Tibial artery (tissue), 4 donors: ENCODE measurements at regions not wholly inside any gene's neighbourhood (a gene's known extent, or its start where the extent isn't known, plus 50 kb on each side); places are given as distances from the start of the nearest gene placed in this dataset.
A peak's percentile ranks its signal among the peaks of the same experiment; 100 is the strongest.

Experiments used
- DNase-seq, 2 donors: peaks; one replicate each; pipeline ENCODE4 v3.0.0-alpha.2; 2019
- H3K27ac ChIP-seq, 2 donors: fragments of 200-600 bp; sonication (generic) in 1 of 2; 1 replicate in 1 of 2; 2 replicates in 1 of 2; pipeline ENCODE4 v1.5.1; 2018 to 2019; ENCODE audit warnings: mild to moderate bottlenecking in 1 of 2
- H3K27me3 ChIP-seq, 2 donors: fragments of 200-600 bp; sonication (generic) in 1 of 2; one replicate each; pipeline versions ENCODE4 v1.5.1 to v1.6.0; 2016 to 2019
- H3K36me3 ChIP-seq, 3 donors: fragments of 200-600 bp; sonication (generic) in 2 of 3; one replicate each; pipeline ENCODE4 v1.5.1; 2016 to 2019; ENCODE audit warnings: mild to moderate bottlenecking in 2 of 3
- H3K4me1 ChIP-seq, 4 donors: fragments of 200-600 bp; sonication (generic) in 2 of 4; 1 replicate in 3 of 4; 2 replicates in 1 of 4; pipeline ENCODE4 v1.5.1; 2016 to 2019
- H3K4me3 ChIP-seq, 2 donors: fragments of 200-600 bp; sonication (generic) in 1 of 2; 1 replicate in 1 of 2; 2 replicates in 1 of 2; pipeline ENCODE4 v1.5.1; 2018 to 2019; ENCODE audit warnings: mild to moderate bottlenecking in 2 of 2
- H3K9me3 ChIP-seq, 3 donors: fragments of 200-600 bp; sonication (generic) in 1 of 3; one replicate each; pipeline ENCODE4 v1.5.1; 2016 to 2019
- CTCF ChIP-seq, 2 experiments: fragments of 200-600 bp in 1 of 2; fragments of 450-650 bp in 1 of 2; IDR thresholded peaks; one replicate each; pipeline ENCODE4 v1.5.1; 2017 to 2019; ENCODE audit warnings: antibody characterized with exemption in 2 of 2, mild to moderate bottlenecking in 1 of 2, moderate library complexity in 1 of 2
- intact Hi-C: fragments of 100-400 bp; cut with DNase I; formaldehyde crosslinking; loops from one replicate; pipeline ENCODE4 v1.15.0; 2023; ENCODE audit warnings: low total_unique reads

GRCh38 chr20:17816804-17817587, 117.2 kb downstream of the BANF2 start:
- intact Hi-C loops, result no loop called here
- H3K9me3 ChIP-seq, result no peaks in the 10 kb centered on the region
- no peaks in the 10 kb centered on the region for H3K36me3 ChIP-seq
- DNase-seq, result peak in 1 of 2 donors; percentile 31
- no peak overlapping the region for H3K27ac ChIP-seq
- H3K4me1 ChIP-seq, result no peaks in the 10 kb centered on the region
- no peak for TF ChIP-seq CTCF (IDR thresholded peaks at IDR 0.05)
- no peaks in the 10 kb centered on the region for H3K27me3 ChIP-seq
- no peak overlapping the region for H3K4me3 ChIP-seq

GRCh38 chr20:17811628-17811965, 111.8 kb downstream of the BANF2 start:
- Histone ChIP-seq H3K4me1 (peaks cover 0 to 35% (median 29%) of the 10 kb centered on the region in 4 donors), H3K36me3 (no peaks in the 10 kb centered on the region), H3K27ac (no peak overlapping the region), H3K4me3 (no peak overlapping the region), H3K9me3 (no peaks in the 10 kb centered on the region), H3K27me3 (no peaks in the 10 kb centered on the region)
- intact Hi-C loops, result no loop called here
- DNase-seq, result peak in 1 of 2 donors; percentile 44
- no peak for TF ChIP-seq CTCF (IDR thresholded peaks at IDR 0.05)

DNA sequence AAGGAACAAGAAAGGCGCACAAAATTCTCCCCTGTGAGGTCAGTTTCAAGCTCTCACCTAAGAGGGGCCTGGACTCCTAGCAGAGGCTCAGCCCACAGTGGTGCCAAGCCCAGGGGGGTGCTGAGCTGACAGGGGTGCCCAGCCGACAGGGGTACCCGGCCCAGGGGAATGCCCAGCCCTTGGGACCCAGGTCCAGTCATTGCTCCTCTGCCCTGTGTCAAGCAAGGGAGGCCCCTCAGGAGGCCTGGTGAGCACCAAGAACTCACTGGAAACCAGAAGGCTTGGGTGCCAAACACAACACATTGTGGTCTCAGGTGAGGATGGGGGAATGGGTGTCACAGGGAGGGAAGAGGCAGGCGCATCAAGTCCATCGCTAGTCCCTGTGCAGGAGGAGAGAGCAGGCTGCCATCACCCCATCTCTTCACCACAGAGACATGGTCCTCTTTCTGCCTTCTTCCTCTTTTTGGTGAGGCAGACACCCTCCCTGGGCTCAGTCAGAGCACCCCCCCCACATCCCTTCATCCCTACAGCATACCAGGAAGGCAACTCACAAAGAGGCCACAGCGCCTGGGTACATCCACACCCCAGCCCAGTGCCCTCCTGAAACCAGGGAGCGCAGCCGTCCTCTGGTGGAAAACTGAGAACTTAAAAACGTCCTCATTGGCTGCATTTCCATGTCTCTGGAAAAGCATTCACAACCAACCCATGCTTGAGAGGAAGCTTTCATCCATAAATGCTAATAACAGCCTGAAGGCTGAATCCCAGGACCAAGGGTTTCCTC, 111.3 kb downstream of the BANF2 start:
- intact Hi-C loops, result no loop called here
- Histone ChIP-seq H3K9me3 (no peaks in the 10 kb centered on the region), H3K36me3 (no peaks in the 10 kb centered on the region), H3K4me3 (no peak overlapping the region), H3K27me3 (no peaks in the 10 kb centered on the region), H3K27ac (peak overlapping the region in 1 of 2 donors; percentile 70), H3K4me1 (peaks cover 0 to 40% (median 34%) of the 10 kb centered on the region in 4 donors)
- DNase-seq, result peak in 1 of 2 donors; percentile 51
- TF ChIP-seq CTCF (IDR thresholded peaks at IDR 0.05), result no peak

GRCh38 chr20:17810062-17810631, 110.4 kb downstream of the BANF2 start:
- Histone ChIP-seq H3K27me3 (no peaks in the 10 kb centered on the region), H3K36me3 (no peaks in the 10 kb centered on the region), H3K4me3 (no peak overlapping the region), H3K9me3 (no peaks in the 10 kb centered on the region), H3K27ac (peak overlapping the region; percentile 62 to 70), H3K4me1 (peaks cover 0 to 44% (median 35%) of the 10 kb centered on the region in 4 donors)
- TF ChIP-seq CTCF (IDR thresholded peaks at IDR 0.05), result no peak
- peak in 1 of 2 donors; percentile 40 for DNase-seq
- intact Hi-C loops, result no loop called here

- H3K4me3 ChIP-seq, result no peak overlapping the region
- no peaks in the 10 kb centered on the region for H3K36me3 ChIP-seq
- no peaks in the 10 kb centered on the region for H3K27me3 ChIP-seq
- peak overlapping the region; percentile 62 to 70 for H3K27ac ChIP-seq
- no peak for TF ChIP-seq CTCF (IDR thresholded peaks at IDR 0.05)
- H3K9me3 ChIP-seq, result no peaks in the 10 kb centered on the region
- H3K4me1 ChIP-seq, result peaks cover 0 to 44% (median 35%) of the 10 kb centered on the region in 4 donors
- intact Hi-C loops, result no loop called here
- peak in 1 of 2 donors; percentile 39 for DNase-seq
Observed at GRCh38 chr20:17809362-17810061, 109.7 kb downstream of the BANF2 start.
